ENCODE measurements at regions not wholly inside any gene's neighbourhood (a gene's known extent, or its start where the extent isn't known, plus 50 kb on each side); places are given as distances from the start of the nearest gene placed in this dataset.

GRCh38 chr10:59125666-59126065 lies 50.8 kb upstream of the PHYHIPL start:
- POLR2A ChIA-PET, result no interaction called here
- no TSS peak for BruUV-seq (replicated peaks)

DNA sequence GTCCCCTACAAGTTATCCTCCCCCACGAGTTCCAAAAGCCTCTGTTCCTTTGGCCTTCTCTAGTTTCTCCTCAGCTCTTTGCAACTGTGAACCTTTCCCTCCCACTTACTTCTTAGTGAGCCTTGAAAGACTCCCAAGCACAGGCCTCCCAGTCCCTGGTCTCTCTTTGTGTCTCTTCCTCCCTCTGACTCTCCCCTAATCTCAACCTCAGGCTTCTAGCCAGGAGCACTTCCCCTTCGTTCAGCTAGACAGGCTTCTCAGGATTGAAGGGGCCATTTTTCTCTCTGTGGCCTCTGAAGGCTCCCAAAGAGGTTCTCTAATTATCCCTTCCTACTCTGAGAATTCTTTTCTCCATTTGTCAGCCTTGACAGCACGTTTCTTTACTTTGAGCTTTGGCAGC lies 50.2 kb upstream of the PHYHIPL start:
- FAIRE-seq, result no peak

More at GRCh38 chr10:59125666-59126065, 50.8 kb upstream of the PHYHIPL start:
- H3K36me3 ChIP-seq (ENCODE audit: control insufficient read depth in 2 of 2, extremely low read depth in 1 of 2, insufficient read depth in 2 of 2, low read length in 2 of 2), result no peaks in the 10 kb centered on the region
- DNase-seq (ENCODE audit: low read depth, low spot score), result no peak
- H3K4me1 ChIP-seq (ENCODE audit: control insufficient read depth, extremely low read depth, insufficient read depth, low read length), result no peaks in the 10 kb centered on the region
- intact Hi-C loops (cut with micrococcal nuclease), result no loop called here
- H3K27ac ChIP-seq (ENCODE audit: insufficient read depth, low read depth, low read length), result no peak overlapping the region
- H3K4me2 ChIP-seq (ENCODE audit: insufficient read depth, low read length), result no peak overlapping the region
- no peaks in the 10 kb centered on the region for H3K9me1 ChIP-seq (replicated peaks; ENCODE audit: control insufficient read depth, extremely low read depth, insufficient read depth, low read length)
- H2AFZ ChIP-seq (ENCODE audit: low read depth, low read length), result no peak overlapping the region
- H4K20me1 ChIP-seq (replicated peaks; ENCODE audit: control insufficient read depth, extremely low read depth, insufficient read depth, low read length), result no peaks in the 10 kb centered on the region
- H3K79me2 ChIP-seq (ENCODE audit: control insufficient read depth, insufficient read depth, low read length), result no peaks in the 10 kb centered on the region
- no peak overlapping the region for H3K9ac ChIP-seq (replicated peaks; ENCODE audit: extremely low read depth, insufficient read depth, low read length)
- FAIRE-seq, result no peak
- no peaks in the 10 kb centered on the region for H3K9me3 ChIP-seq (replicated peaks; ENCODE audit: control insufficient read depth, insufficient read depth, low read length)
- H3K4me3 ChIP-seq (replicated peaks in 1 of 3; ENCODE audit: insufficient read depth in 1 of 3, low read depth in 1 of 3, low read length in 3 of 3), result no peak overlapping the region
- CTCF ChIA-PET, result no interaction called here
- dilution Hi-C loops (cut with MboI; ENCODE audit: extremely low pct_ligation_motif_present, low sequenced_read_pairs), result no loop called here
- H3K27me3 ChIP-seq (ENCODE audit: control insufficient read depth in 2 of 2, insufficient read depth in 2 of 2, low read length in 2 of 2), result no peaks in the 10 kb centered on the region
- no peak for TF ChIP-seq POLR2A (IDR thresholded peaks at IDR 0.05; ENCODE audit: low read depth, low read length)
- TF ChIP-seq, protein P1, sequence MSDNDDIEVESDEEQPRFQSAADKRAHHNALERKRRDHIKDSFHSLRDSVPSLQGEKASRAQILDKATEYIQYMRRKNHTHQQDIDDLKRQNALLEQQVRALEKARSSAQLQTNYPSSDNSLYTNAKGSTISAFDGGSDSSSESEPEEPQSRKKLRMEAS (IDR thresholded peaks at IDR 0.05; ENCODE audit: insufficient read depth, insufficient read length), result no peak

More for the DNA sequence above, 50.2 kb upstream of the PHYHIPL start:
- POLR2A ChIA-PET, result no interaction called here
- Histone ChIP-seq H3K9ac (replicated peaks; ENCODE audit: extremely low read depth, insufficient read depth, low read length) (no peak overlapping the region), H2AFZ (ENCODE audit: low read depth, low read length) (no peak overlapping the region), H3K9me3 (replicated peaks; ENCODE audit: control insufficient read depth, insufficient read depth, low read length) (no peaks in the 10 kb centered on the region), H3K4me2 (ENCODE audit: insufficient read depth, low read length) (no peak overlapping the region), H3K4me1 (ENCODE audit: control insufficient read depth, extremely low read depth, insufficient read depth, low read length) (no peaks in the 10 kb centered on the region), H3K79me2 (ENCODE audit: control insufficient read depth, insufficient read depth, low read length) (no peaks in the 10 kb centered on the region), H3K27me3 (ENCODE audit: control insufficient read depth in 2 of 2, insufficient read depth in 2 of 2, low read length in 2 of 2) (no peaks in the 10 kb centered on the region), H3K4me3 (replicated peaks in 1 of 3; ENCODE audit: insufficient read depth in 1 of 3, low read depth in 1 of 3, low read length in 3 of 3) (no peak overlapping the region), H3K36me3 (ENCODE audit: control insufficient read depth in 2 of 2, extremely low read depth in 1 of 2, insufficient read depth in 2 of 2, low read length in 2 of 2) (no peaks in the 10 kb centered on the region), H3K9me1 (replicated peaks; ENCODE audit: control insufficient read depth, extremely low read depth, insufficient read depth, low read length) (no peaks in the 10 kb centered on the region), H3K27ac (ENCODE audit: insufficient read depth, low read depth, low read length) (no peak overlapping the region), H4K20me1 (replicated peaks; ENCODE audit: control insufficient read depth, extremely low read depth, insufficient read depth, low read length) (no peaks in the 10 kb centered on the region)
- CTCF ChIA-PET, result no interaction called here
- intact Hi-C loops (cut with micrococcal nuclease) (no loop called here), dilution Hi-C loops (cut with MboI; ENCODE audit: extremely low pct_ligation_motif_present, low sequenced_read_pairs) (no loop called here)
- BruUV-seq (replicated peaks), result no TSS peak
- TF ChIP-seq POLR2A (IDR thresholded peaks at IDR 0.05; ENCODE audit: low read depth, low read length) (no peak), CTCF (IDR thresholded peaks at IDR 0.05; ENCODE audit: extremely low read depth in 1 of 2, insufficient read depth in 1 of 2, low read depth in 1 of 2, low read length in 2 of 2) (no peak)
- TF ChIP-seq, protein P1 (IDR thresholded peaks at IDR 0.05; ENCODE audit: insufficient read depth, insufficient read length), result no peak
- DNase-seq (ENCODE audit: low read depth, low spot score), result no peak

Data from endothelial cell of umbilical vein (primary cell).